HL-60 (cell line): ENCODE measurements at regions not wholly inside any gene's neighbourhood (a gene's known extent, or its start where the extent isn't known, plus 50 kb on each side); places are given as distances from the start of the nearest gene placed in this dataset.

ENCODE experiments used
- GABPA ChIP-seq: IDR thresholded peaks from 2 replicates; pipeline ENCODE4 v1.6.1; 2012; ENCODE audit warnings: low read depth
- POLR2AphosphoS5 ChIP-seq: IDR thresholded peaks from 2 replicates; pipeline ENCODE4 v1.6.1; 2012; ENCODE audit warnings: low read depth
- TF ChIP-seq, protein P1 (sequence below): IDR thresholded peaks from one replicate; pipeline ENCODE4 v1.5.1; 2011; ENCODE audit warnings: low read length, control low read depth, inconsistent platforms; ENCODE audit not compliant: insufficient read depth
- TF ChIP-seq, protein P2 (sequence below): IDR thresholded peaks from 2 replicates; pipeline ENCODE4 v1.6.1; 2012; ENCODE audit warnings: low read depth; ENCODE audit not compliant: insufficient replicate concordance

DNA sequence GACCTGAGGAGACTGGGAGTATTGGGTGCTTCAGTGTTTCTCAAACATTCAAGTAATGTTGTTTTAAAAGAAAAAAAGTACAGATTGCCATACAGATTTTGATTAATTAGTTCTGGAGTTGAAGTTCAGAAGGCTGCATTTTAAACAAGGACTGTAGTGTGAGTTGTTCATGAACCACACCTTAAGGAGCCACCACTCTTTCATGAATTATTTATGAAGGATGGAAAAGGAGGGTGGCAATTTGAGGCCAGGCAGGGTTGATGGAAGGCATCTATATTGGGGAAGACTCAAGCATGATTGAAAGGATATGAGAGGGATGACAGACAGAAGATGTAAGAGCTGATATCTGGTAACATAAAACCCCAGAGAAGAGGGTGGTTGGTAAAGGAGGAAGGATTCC, 146.6 kb upstream of the CAND1 start:
- TF ChIP-seq, protein P1, sequence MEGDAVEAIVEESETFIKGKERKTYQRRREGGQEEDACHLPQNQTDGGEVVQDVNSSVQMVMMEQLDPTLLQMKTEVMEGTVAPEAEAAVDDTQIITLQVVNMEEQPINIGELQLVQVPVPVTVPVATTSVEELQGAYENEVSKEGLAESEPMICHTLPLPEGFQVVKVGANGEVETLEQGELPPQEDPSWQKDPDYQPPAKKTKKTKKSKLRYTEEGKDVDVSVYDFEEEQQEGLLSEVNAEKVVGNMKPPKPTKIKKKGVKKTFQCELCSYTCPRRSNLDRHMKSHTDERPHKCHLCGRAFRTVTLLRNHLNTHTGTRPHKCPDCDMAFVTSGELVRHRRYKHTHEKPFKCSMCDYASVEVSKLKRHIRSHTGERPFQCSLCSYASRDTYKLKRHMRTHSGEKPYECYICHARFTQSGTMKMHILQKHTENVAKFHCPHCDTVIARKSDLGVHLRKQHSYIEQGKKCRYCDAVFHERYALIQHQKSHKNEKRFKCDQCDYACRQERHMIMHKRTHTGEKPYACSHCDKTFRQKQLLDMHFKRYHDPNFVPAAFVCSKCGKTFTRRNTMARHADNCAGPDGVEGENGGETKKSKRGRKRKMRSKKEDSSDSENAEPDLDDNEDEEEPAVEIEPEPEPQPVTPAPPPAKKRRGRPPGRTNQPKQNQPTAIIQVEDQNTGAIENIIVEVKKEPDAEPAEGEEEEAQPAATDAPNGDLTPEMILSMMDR, result no peak
- TF ChIP-seq POLR2AphosphoS5 (no peak), GABPA (no peak)
- TF ChIP-seq, protein P2, sequence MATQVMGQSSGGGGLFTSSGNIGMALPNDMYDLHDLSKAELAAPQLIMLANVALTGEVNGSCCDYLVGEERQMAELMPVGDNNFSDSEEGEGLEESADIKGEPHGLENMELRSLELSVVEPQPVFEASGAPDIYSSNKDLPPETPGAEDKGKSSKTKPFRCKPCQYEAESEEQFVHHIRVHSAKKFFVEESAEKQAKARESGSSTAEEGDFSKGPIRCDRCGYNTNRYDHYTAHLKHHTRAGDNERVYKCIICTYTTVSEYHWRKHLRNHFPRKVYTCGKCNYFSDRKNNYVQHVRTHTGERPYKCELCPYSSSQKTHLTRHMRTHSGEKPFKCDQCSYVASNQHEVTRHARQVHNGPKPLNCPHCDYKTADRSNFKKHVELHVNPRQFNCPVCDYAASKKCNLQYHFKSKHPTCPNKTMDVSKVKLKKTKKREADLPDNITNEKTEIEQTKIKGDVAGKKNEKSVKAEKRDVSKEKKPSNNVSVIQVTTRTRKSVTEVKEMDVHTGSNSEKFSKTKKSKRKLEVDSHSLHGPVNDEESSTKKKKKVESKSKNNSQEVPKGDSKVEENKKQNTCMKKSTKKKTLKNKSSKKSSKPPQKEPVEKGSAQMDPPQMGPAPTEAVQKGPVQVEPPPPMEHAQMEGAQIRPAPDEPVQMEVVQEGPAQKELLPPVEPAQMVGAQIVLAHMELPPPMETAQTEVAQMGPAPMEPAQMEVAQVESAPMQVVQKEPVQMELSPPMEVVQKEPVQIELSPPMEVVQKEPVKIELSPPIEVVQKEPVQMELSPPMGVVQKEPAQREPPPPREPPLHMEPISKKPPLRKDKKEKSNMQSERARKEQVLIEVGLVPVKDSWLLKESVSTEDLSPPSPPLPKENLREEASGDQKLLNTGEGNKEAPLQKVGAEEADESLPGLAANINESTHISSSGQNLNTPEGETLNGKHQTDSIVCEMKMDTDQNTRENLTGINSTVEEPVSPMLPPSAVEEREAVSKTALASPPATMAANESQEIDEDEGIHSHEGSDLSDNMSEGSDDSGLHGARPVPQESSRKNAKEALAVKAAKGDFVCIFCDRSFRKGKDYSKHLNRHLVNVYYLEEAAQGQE, result no peak
